H1 (cell line): ENCODE measurements at regions not wholly inside any gene's neighbourhood (a gene's known extent, or its start where the extent isn't known, plus 50 kb on each side); places are given as distances from the start of the nearest gene placed in this dataset.

Source experiments
- CHD7 ChIP-seq: fragments of 300-600 bp; sonication (generic); IDR thresholded peaks from 2 replicates; pipeline ENCODE4 v1.7.1; 2012; ENCODE audit warnings: low read length, moderate library complexity, mild to moderate bottlenecking, inconsistent platforms; ENCODE audit not compliant: insufficient replicate concordance

GRCh38 chr4:89364541-89364940 is 56.9 kb upstream of the GPRIN3 start (continued):
- no peak for TF ChIP-seq CHD7
